ENCODE measurements at regions not wholly inside any gene's neighbourhood (a gene's known extent, or its start where the extent isn't known, plus 50 kb on each side); places are given as distances from the start of the nearest gene placed in this dataset.
"Not testable (repeated sequence)": the region's sequence is repeated elsewhere in the genome, so short reads cannot be mapped to it uniquely, and the experiment has no call there.

DNA sequence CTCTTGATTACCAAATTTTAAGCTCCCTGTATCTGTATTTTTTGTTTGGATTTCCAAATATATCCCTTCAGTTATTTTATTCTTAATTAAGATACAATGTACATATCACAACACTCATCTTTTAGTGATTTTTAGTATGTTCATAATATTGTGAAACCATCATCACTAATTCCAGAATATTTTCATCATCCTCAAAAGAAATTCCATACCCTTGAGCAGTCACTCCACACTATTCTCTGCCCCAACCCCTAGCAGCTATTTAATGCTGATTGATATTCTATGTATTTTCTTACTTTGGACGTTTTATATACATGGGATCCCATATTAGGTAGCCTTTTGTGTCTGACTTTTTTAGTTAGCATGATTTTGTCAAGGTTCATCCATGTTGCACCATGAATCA lies 127.4 kb upstream of the SLC8A1 start:
- DNase-seq (ENCODE audit: low read depth): peak; percentile 12

GRCh38 chr2:40584432-40584831 lies 132.5 kb upstream of the SLC8A1 start:
- DNase-seq (ENCODE audit: low read depth): no peak

DNA sequence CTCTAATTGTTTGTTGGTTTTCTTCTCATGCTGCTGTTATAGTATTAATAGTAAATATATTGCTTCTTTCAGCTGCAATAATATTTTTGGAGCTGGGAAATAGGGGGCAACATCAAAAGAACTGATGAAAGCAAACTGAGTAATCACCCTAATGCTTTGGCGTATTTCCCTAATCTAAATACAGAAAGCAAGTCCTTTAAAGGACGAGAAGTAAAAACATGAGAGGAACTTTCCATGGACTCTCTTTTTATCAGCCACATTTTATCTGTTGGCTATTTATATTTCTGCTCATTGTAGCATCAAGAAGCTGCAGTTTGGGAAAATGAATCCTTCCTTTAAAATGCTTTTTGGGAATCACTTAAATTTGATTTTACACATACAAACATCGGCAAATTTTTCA lies 139.9 kb upstream of the SLC8A1 start:
- no peak for DNase-seq (ENCODE audit: low read depth)

- no peak for DNase-seq (ENCODE audit: low read depth)
Observed at GRCh38 chr2:40592218-40592617, 140.3 kb upstream of the SLC8A1 start.

DNA sequence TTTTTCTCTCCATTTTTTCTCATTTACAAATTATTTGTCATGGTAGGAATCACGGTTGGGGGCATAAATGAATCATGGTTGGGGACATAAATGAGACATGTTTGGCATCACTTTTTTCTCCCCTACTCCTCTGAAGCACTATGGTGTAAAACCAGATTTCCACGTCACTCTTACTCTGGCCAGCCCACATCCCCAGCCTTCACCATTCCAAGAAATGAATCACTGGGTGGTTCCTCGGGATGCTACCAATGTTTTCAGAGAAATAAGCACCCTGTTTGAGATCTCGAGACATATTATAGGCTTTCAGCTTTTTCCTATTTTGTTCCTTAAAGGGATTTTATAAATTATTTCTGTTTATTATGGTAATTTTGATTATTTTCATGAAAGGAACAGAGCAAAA lies 155.0 kb upstream of the SLC8A1 start:
- no peak for DNase-seq (ENCODE audit: low read depth)

DNA sequence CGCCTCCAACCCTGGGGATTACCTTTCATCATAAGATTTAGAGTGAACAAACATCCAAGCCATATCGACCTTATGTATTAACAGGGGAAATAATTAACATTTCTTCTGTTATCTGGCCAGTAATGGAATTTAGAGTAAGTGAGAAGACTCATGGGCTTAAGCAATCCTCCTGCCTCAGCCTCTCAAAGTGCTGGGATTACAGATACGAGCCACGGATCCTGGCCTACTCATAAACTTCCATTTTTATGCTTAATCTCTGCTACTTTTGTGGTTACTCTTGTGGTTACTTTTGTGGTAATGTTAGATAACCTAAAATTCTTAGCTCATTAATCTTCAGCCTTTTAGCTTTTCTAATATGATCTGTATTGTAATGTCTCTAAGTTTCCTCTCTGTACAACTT lies 159.3 kb upstream of the SLC8A1 start:
- DNase-seq (ENCODE audit: low read depth): peak; percentile 82

DNA sequence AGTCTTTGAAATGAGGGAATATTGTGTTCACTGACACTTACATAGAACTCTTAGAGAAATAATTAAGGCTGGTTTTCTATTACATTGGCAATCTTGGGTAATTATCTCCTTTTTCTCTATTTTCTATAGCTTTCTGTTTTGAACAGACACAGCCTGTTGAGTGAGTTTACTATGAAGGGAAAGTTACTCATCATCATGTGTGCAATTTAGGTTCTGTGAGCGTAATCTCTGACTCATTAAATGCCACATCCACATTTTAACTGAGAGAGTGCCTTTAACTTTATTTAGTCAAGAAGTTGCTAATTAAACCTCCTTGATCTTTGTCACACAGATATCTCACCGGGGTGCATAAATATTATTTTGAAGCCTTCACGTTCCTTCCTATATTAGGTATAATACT lies 174.0 kb upstream of the SLC8A1 start:
- peak; percentile 77 for DNase-seq (ENCODE audit: low read depth)

DNA sequence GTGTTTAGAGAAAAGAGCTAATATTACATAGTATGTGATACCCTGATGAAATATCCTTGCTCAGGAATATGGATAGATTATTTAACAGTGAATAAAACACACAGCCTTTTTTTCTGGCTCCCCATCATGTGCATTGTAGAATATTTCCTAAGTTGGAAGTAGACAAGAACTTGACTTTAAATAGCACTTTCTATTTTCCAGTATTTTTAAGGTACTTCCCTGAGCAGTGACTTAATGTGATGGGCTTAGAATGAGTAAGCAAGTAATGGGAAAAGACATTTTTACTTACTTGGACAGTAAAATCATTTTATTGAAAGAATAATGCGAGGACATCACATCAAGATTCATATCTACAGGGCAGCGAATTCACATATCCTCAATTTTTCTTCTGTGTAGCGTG lies 176.7 kb upstream of the SLC8A1 start:
- no peak for DNase-seq (ENCODE audit: low read depth)

DNA sequence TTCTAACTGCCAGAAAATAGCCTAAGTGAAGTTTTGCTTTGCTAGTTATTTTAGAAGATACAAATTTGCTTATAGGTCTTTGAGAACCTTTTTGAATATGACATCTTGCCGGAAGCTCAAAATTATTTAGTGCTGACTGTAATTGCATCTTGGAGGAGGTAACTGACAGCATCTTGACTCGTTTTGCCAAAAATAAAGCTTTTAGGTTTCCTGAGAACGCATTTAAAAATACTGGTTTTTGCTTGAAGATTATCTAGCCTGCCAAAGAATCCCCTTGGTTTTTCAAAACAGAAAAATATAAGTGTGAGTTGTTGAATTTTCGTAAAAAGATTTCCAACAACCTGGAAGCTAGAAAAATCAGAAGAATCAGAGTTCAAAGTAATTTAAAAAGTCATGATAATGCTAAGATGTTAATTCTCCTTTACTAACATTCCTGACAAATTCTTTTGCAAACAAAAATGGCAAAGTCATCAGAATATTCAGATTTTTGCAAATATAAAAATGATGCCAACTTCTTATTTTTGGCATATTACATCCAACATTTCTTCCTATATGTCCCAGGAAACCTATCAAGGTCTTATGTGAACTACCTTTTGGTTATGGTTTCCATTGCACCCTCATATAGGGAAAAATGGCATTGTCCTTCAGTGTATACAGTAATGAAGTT lies 178.0 kb upstream of the SLC8A1 start:
- no peak for DNase-seq (ENCODE audit: low read depth)

GRCh38 chr2:40639320-40639719 lies 187.4 kb upstream of the SLC8A1 start:
- no peak for DNase-seq (ENCODE audit: low read depth)

GRCh38 chr2:40642237-40642636 lies 190.3 kb upstream of the SLC8A1 start:
- no peak for DNase-seq (ENCODE audit: low read depth)

DNA sequence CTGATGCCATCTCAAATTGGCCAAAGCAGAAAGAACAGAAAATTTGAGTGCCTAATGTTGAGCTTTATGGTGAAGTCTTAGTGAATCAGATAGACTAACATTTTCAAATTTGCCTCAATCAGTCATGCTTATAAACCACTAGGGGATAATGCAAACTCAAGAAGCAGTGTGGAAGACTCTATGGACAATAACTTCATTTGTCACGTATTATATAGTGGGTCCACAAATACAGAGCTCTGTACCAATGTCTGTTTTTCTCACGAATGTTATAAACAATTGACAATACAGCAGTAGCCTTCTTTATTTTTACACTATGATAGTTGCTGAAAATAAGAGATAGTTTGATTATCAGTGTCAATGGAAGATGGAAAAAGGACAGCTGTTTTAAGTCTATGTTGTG lies 190.8 kb upstream of the SLC8A1 start:
- DNase-seq (ENCODE audit: low read depth): no peak

- DNase-seq (ENCODE audit: low read depth): no peak
Observed at GRCh38 chr2:40646642-40647041, 194.8 kb upstream of the SLC8A1 start.

GRCh38 chr2:40652155-40652554 lies 200.3 kb upstream of the SLC8A1 start:
- DNase-seq (ENCODE audit: low read depth): no peak

- DNase-seq (ENCODE audit: low read depth): no peak
Observed at GRCh38 chr2:40653829-40654228, 201.9 kb upstream of the SLC8A1 start.

GRCh38 chr2:40654346-40654745 lies 202.5 kb upstream of the SLC8A1 start:
- DNase-seq (ENCODE audit: low read depth): no peak

- DNase-seq (ENCODE audit: low read depth): peak; percentile 56
Observed at GRCh38 chr2:40658941-40659340, 207.1 kb upstream of the SLC8A1 start.

DNA sequence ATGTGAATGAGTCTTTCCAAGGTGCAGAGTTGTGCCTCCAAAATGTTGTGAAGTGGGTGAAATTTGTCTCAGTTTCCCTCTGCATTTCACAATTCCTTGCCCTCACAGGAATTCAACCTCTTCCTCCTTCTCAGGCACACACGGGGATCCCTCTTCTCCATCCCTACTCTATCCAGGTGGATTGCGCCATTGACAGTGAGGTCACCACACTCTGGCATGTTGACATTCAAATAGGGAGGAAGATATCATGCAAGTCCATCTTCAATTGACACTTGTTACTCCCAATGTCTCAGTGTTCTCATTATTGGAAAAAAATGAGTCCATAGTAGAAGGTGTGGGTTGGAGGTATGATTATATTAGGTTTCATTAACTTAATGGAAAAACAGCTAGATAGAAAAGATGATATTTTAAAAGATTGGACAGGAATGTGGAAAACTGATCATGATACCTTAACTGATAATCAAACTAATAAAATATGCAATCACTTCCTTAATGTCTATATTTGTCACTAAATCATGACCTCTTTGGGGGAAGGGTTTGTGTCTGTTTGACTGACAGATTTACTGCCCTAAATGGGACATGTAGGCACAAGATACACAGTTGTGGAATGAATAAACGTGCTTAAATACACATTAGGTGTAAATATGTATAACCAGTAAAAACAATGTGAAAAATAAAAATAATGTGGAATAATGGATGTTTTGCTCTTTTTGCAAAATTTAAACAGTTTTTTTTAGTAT lies 213.8 kb upstream of the SLC8A1 start:
- no peak for DNase-seq (ENCODE audit: low read depth)

- DNase-seq (ENCODE audit: low read depth): peak; percentile 59
Observed at GRCh38 chr2:40666398-40666797, 214.5 kb upstream of the SLC8A1 start.

DNA sequence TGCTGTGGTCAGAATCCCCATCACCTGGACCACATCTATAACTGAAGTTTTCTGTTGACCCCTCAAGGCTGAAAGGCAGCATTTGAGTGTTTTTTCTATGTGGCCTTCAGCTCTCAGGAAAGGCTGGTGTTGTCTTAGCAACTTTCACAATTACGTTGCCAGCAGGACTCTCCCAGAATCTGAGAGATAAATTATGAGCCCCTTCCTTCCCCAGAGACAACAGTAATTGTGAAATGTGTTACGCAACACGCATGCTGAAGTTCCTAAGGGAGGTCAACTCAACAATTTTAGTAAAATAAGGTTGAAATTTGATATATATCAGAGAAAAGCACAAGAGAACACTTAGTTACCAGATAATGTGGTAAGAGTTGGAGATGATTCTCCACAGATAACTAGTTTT lies 216.5 kb upstream of the SLC8A1 start:
- peak; percentile 92 for DNase-seq (ENCODE audit: low read depth)

DNA sequence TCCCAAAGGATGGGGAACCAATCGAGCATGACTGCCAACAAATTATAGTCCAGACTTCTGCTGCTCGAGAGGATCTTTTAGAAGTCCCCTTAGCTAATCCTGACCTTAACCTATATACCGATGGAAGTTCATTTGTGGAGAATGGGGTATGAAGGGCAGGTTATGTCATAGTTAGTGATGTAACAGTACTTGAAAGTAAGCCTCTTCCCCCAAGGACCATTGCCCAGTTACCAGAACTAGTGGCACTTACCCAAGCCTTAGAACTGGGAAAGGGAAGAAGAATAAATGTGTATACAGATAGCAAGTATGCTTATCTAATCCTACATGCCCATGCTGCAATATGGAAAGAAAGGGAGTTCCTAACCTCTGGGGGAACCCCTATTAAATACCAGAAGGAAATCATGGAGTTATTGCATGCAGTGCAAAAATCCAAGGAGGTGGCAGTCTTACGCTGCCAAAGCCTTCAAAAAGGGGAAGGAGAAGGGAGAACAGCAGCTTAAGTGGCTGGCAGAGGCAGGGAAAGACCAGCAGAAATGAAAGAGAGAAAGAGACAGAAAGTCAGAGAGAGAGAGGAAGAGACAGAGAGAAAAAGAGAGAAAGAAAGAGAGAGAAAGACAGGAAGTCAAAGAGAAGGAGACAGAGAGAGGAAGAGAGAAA lies 224.4 kb upstream of the SLC8A1 start:
- not testable (repeated sequence) for DNase-seq (ENCODE audit: low read depth)

DNA sequence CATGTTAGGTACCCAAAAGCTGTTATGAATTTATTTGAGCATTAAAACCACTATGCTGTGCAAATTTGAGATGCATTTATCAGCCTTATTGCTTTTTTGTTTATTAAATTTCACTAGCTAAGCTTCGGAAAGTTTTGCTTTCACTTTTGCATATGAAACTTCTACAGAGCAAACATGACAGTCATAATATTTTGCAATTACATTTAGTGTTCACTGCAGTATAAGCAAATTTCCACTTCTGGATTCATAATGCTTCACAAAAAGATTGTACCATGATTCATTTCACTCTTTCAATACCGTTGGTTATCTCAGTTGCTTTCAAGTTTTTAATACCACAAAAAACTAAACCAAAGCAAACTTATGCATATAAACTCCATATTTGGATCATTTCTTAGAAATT lies 228.7 kb upstream of the SLC8A1 start:
- peak; percentile 48 for DNase-seq (ENCODE audit: low read depth)

GRCh38 chr2:40690036-40690435 lies 238.1 kb upstream of the SLC8A1 start:
- DNase-seq (ENCODE audit: low read depth): no peak

All from amniotic epithelial cell (primary cell).